ENCODE measurements at regions not wholly inside any gene's neighbourhood (a gene's known extent, or its start where the extent isn't known, plus 50 kb on each side); places are given as distances from the start of the nearest gene placed in this dataset.

GRCh38 chrX:12013211-12013618 is 125.1 kb upstream of the FRMPD4 start:
- TF ChIP-seq CTCF (IDR thresholded peaks at IDR 0.05; ENCODE audit: poor library complexity, severe bottlenecking) (no peak), EZH2 (IDR thresholded peaks at IDR 0.05; ENCODE audit: borderline replicate concordance, insufficient read depth, low read length, poor library complexity, severe bottlenecking) (no peak), POLR2AphosphoS5 (IDR thresholded peaks at IDR 0.05) (no peak), REST (IDR thresholded peaks at IDR 0.05; ENCODE audit: borderline replicate concordance) (no peak), EP300 (conservative IDR thresholded peaks at IDR 0.05; ENCODE audit: poor library complexity, severe bottlenecking) (no peak), SMC3 (conservative IDR thresholded peaks at IDR 0.05; ENCODE audit: poor library complexity) (no peak), MXI1 (conservative IDR thresholded peaks at IDR 0.05; ENCODE audit: poor library complexity, severe bottlenecking) (no peak)

All from neural cell (in vitro differentiated cells).